Mesenchymal stem cell (in vitro differentiated cells and primary cell): ENCODE measurements at regions not wholly inside any gene's neighbourhood (a gene's known extent, or its start where the extent isn't known, plus 50 kb on each side); places are given as distances from the start of the nearest gene placed in this dataset.
A peak's percentile ranks its signal among the peaks of the same experiment; 100 is the strongest.

Source experiments
- DNase-seq: peaks from one replicate; pipeline ENCODE4 v3.0.0-alpha.2; 2013
- H2AFZ ChIP-seq: one replicate; pipeline ENCODE4 v1.6.1; 2013; ENCODE audit warnings: low read depth, mild to moderate bottlenecking, control low read depth, inconsistent platforms, low read length, moderate library complexity
- H2AK5ac ChIP-seq: 2 replicates; pipeline ENCODE4 v1.6.1; 2013; ENCODE audit warnings: low read length, moderate library complexity, mild to moderate bottlenecking, inconsistent platforms; ENCODE audit not compliant: severe bottlenecking
- H2BK120ac ChIP-seq: one replicate; pipeline ENCODE4 v1.6.1; 2013; ENCODE audit warnings: low read depth, mild to moderate bottlenecking, inconsistent platforms, low read length, moderate library complexity
- H2BK12ac ChIP-seq, 2 experiments: one replicate each; pipeline ENCODE4 v1.6.1; 2013; ENCODE audit warnings: inconsistent platforms in 2 of 2, low read length in 2 of 2, mild to moderate bottlenecking in 2 of 2, moderate library complexity in 2 of 2, control low read depth in 1 of 2
- H2BK15ac ChIP-seq: one replicate; pipeline ENCODE4 v1.6.1; 2013; ENCODE audit warnings: mild to moderate bottlenecking, low read depth, inconsistent platforms; ENCODE audit not compliant: poor library complexity, severe bottlenecking
- H2BK5ac ChIP-seq: 2 replicates; pipeline ENCODE4 v1.6.1; 2013; ENCODE audit warnings: low read depth, mild to moderate bottlenecking, low read length, control low read depth, inconsistent platforms; ENCODE audit not compliant: poor library complexity, severe bottlenecking
- H3K14ac ChIP-seq, 2 experiments: one replicate each; pipeline ENCODE4 v1.6.1; 2013; ENCODE audit warnings: inconsistent platforms in 2 of 2, low read length in 2 of 2, control low read depth in 1 of 2, mild to moderate bottlenecking in 1 of 2, moderate library complexity in 1 of 2
- H3K18ac ChIP-seq, 2 experiments: one replicate each; pipeline ENCODE4 v1.6.1; 2013; ENCODE audit warnings: inconsistent platforms in 2 of 2, low read length in 2 of 2, control low read depth in 1 of 2, low read depth in 1 of 2, mild to moderate bottlenecking in 1 of 2
- H3K23ac ChIP-seq, 2 experiments: one replicate each; pipeline ENCODE4 v1.6.1; 2013; ENCODE audit warnings: inconsistent platforms in 2 of 2, low read length in 2 of 2, mild to moderate bottlenecking in 2 of 2, moderate library complexity in 2 of 2, control low read depth in 1 of 2
- H3K27ac ChIP-seq: 2 replicates; pipeline ENCODE4 v1.5.1; 2013; ENCODE audit warnings: mild to moderate bottlenecking, moderate library complexity, low read length, control low read depth, inconsistent platforms; ENCODE audit not compliant: poor library complexity, severe bottlenecking
- H3K27me3 ChIP-seq, 2 experiments: 2 replicates each; pipeline versions ENCODE4 v1.6.1 to v1.7.0; 2013; ENCODE audit warnings: low read length in 2 of 2, mild to moderate bottlenecking in 2 of 2, moderate library complexity in 2 of 2, control low read depth in 1 of 2, inconsistent platforms in 1 of 2; ENCODE audit not compliant: control insufficient read depth in 1 of 2, insufficient read depth in 1 of 2
- H3K36me3 ChIP-seq, 2 experiments: 2 replicates each; pipeline versions ENCODE4 v1.6.1 to v1.7.0; 2013; ENCODE audit warnings: low read length in 2 of 2, control low read depth in 1 of 2, inconsistent platforms in 1 of 2, low read depth in 1 of 2, mild to moderate bottlenecking in 1 of 2; ENCODE audit not compliant: insufficient read depth in 2 of 2, control insufficient read depth in 1 of 2
- H3K4ac ChIP-seq, 2 experiments: one replicate each; pipeline ENCODE4 v1.6.1; 2013; ENCODE audit warnings: inconsistent platforms in 2 of 2, low read length in 2 of 2, mild to moderate bottlenecking in 2 of 2, moderate library complexity in 2 of 2, control low read depth in 1 of 2, low read depth in 1 of 2
- H3K4me1 ChIP-seq: 2 replicates; pipeline ENCODE4 v1.6.1; 2013; ENCODE audit warnings: low read depth, low read length, control low read depth; ENCODE audit not compliant: control insufficient read depth, insufficient read depth
- H3K4me2 ChIP-seq: 2 replicates; pipeline ENCODE4 v1.6.1; 2013; ENCODE audit warnings: low read length, mild to moderate bottlenecking, inconsistent platforms; ENCODE audit not compliant: poor library complexity, severe bottlenecking
- H3K4me3 ChIP-seq, 2 experiments: 2 replicates each; pipeline versions ENCODE4 v1.5.1 to v1.7.0; 2013; ENCODE audit warnings: low read length in 2 of 2, mild to moderate bottlenecking in 2 of 2, control low read depth in 1 of 2, low read depth in 1 of 2; ENCODE audit not compliant: insufficient read depth in 1 of 2
- H3K79me1 ChIP-seq: replicated peaks from 2 replicates; pipeline ENCODE4 v1.6.1; 2013; ENCODE audit warnings: mild to moderate bottlenecking, control low read depth, low read length, inconsistent platforms; ENCODE audit not compliant: poor library complexity, severe bottlenecking
- H3K9ac ChIP-seq: 2 replicates; pipeline ENCODE4 v1.7.0; 2013; ENCODE audit warnings: mild to moderate bottlenecking, low read length, moderate library complexity
- H3K9me3 ChIP-seq: 2 replicates; pipeline ENCODE4 v1.7.0; 2013; ENCODE audit warnings: mild to moderate bottlenecking, low read length; ENCODE audit not compliant: control insufficient read depth
- H4K8ac ChIP-seq: one replicate; pipeline ENCODE4 v1.6.1; 2013; ENCODE audit warnings: inconsistent platforms, mild to moderate bottlenecking, low read length, moderate library complexity
- H4K91ac ChIP-seq: one replicate; pipeline ENCODE4 v1.6.1; 2013; ENCODE audit warnings: mild to moderate bottlenecking, low read length, inconsistent platforms
- WGBS: methylation state at CpG from one replicate; pipeline ENCODE4 v1.1.7; 2013; ENCODE audit warnings: mixed read lengths; 5-methylcytosine and 5-hydroxymethylcytosine counted together

DNA sequence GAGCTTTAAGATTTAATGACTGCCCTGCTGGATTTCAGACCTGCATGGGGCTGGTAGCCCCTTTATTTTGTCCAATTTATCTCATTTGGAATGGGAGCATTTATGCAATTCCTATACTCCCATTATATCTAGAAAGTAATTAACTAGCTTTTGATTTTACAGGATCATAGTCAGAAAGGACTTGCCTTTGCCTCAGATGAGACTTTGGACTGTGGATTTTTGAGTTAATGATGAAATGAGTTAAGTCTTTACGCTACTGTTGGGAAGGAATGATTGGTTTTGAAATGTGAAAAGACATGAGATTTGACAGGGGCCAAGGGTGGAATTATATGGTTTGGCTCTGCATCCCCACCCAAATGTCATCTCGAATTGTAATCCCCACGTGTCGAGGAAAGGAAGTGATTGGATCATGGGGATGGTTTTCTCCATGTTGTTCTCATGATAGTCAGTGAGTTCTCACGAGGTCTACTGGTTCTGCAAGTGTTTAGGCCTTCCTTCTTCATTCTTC lies 213.1 kb upstream of the DCN start:
- no peak overlapping the region for H3K4ac ChIP-seq
- no peak overlapping the region for H3K18ac ChIP-seq
- H3K4me3 ChIP-seq = no peak overlapping the region
- no peak overlapping the region for H3K4me2 ChIP-seq
- H3K27ac ChIP-seq = no peak overlapping the region
- no peaks in the 10 kb centered on the region for H3K36me3 ChIP-seq
- no peak overlapping the region for H2BK5ac ChIP-seq
- no peak overlapping the region for H3K23ac ChIP-seq
- no peak overlapping the region for H2AFZ ChIP-seq
- H3K9me3 ChIP-seq = no peaks in the 10 kb centered on the region
- DNase-seq = no peak
- H2BK15ac ChIP-seq = no peak overlapping the region
- H3K27me3 ChIP-seq = peaks cover 0 to 4% of the 10 kb centered on the region in 2 experiments
- 67% methylated on average over 4 of the region's 5 CpGs for WGBS
- no peak overlapping the region for H2AK5ac ChIP-seq
- H2BK12ac ChIP-seq = no peak overlapping the region
- no peak overlapping the region for H2BK120ac ChIP-seq
- H3K79me1 ChIP-seq = no peaks in the 10 kb centered on the region
- no peak overlapping the region for H4K8ac ChIP-seq
- no peak overlapping the region for H3K9ac ChIP-seq
- no peak overlapping the region for H3K14ac ChIP-seq
- H3K4me1 ChIP-seq = no peaks in the 10 kb centered on the region
- no peak overlapping the region for H4K91ac ChIP-seq

DNA sequence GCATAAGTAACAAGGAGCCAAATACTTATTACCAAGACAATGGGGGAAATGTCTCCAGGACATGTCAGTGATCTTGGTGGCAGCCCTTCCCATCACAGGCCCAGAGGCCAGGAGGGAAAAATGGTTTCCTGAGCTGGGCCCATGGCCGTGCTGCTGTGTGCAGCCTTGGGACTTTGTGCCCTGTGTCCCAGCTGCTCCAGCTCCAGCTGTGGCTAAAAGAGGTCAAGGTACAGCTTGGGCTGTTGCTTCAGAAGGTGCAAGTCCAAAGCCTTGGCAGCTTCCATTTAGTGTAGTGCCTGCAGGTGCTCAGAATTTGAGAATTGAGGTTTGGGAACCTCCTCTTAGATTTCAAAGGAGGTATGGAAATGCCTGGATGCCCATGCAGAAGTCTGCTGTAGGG lies 212.3 kb upstream of the DCN start:
- Histone ChIP-seq H4K91ac (no peak overlapping the region), H3K14ac (no peak overlapping the region), H3K79me1 (no peaks in the 10 kb centered on the region), H4K8ac (no peak overlapping the region), H3K4me2 (no peak overlapping the region), H2BK5ac (no peak overlapping the region), H3K27me3 (peaks cover 0 to 4% of the 10 kb centered on the region in 2 experiments), H3K4me1 (no peaks in the 10 kb centered on the region), H2BK120ac (no peak overlapping the region), H2AK5ac (no peak overlapping the region), H3K23ac (no peak overlapping the region), H3K4ac (no peak overlapping the region), H2AFZ (no peak overlapping the region), H3K27ac (no peak overlapping the region), H2BK15ac (no peak overlapping the region), H3K36me3 (no peaks in the 10 kb centered on the region), H3K18ac (no peak overlapping the region), H3K9me3 (no peaks in the 10 kb centered on the region), H3K9ac (no peak overlapping the region), H2BK12ac (no peak overlapping the region), H3K4me3 (no peak overlapping the region)
- 90% methylated on average over 1 of the region's 1 CpG for WGBS
- DNase-seq = no peak

DNA sequence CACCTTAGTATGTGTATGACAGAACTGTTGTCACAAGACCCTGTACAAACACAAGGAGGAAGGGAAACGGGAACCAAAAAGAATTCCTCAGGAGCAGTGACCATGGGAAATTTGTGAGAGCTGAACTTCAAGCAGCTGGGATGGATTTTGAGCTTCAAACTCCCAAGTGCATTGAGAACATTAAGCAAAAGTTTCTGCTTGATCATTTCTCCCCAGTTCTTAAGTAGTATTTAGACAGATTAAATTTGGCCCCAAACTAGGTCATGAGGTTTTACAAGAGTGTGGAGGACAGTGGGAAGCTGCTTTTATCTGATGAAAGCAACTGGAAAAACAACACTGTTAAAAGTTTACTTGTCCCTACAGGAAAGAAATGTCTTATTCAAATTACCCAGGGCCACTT lies 206.0 kb upstream of the DCN start:
- H2AFZ ChIP-seq = no peak overlapping the region
- no peaks in the 10 kb centered on the region for H3K79me1 ChIP-seq
- no peak overlapping the region for H3K9ac ChIP-seq
- no peak overlapping the region for H2BK120ac ChIP-seq
- H3K14ac ChIP-seq = no peak overlapping the region
- WGBS = 88% methylated on average over 1 of the region's 1 CpG
- no peak overlapping the region for H3K4me3 ChIP-seq
- no peaks in the 10 kb centered on the region for H3K9me3 ChIP-seq
- no peak overlapping the region for H4K8ac ChIP-seq
- H2AK5ac ChIP-seq = no peak overlapping the region
- no peak overlapping the region for H2BK5ac ChIP-seq
- DNase-seq = no peak
- no peak overlapping the region for H3K4ac ChIP-seq
- no peaks in the 10 kb centered on the region for H3K36me3 ChIP-seq
- H2BK15ac ChIP-seq = no peak overlapping the region
- no peak overlapping the region for H3K4me2 ChIP-seq
- H3K18ac ChIP-seq = no peak overlapping the region
- H3K23ac ChIP-seq = no peak overlapping the region
- peaks cover 0 to 12% of the 10 kb centered on the region in 2 experiments for H3K27me3 ChIP-seq
- no peaks in the 10 kb centered on the region for H3K4me1 ChIP-seq
- H4K91ac ChIP-seq = no peak overlapping the region
- H3K27ac ChIP-seq = no peak overlapping the region
- peak overlapping the region in 1 of 2 experiments; percentile 18 for H2BK12ac ChIP-seq

DNA sequence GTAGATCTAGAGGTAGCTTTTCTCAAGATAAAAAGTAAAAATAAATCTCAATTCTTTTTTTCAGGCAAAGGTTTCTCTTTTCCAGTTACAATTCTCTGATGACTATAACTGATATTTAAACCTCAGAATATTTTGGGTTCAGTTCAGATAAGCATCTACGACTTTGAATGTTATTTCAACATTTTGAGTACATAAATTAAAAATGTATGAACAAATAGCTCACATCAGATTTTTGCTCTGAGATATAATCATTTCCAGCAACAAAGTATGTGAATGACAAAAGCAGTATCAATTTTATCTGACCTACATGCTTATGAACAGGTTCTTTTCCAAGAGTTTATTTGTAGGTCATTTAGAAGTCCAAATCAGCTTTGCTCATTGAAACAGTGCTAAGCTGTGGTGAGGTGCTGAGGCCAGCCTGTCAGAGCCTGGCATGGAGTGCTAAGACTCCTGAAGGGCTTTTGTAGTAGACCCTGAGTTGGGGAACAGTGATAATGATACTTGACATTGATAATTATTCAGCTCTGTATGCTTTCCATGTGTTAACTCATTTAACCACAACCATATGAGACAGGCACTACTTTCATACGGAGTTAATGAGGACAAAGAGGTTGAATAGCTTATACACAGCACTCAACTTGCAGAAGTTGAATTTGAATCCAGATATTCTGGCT lies 205.0 kb upstream of the DCN start:
- Histone ChIP-seq H3K27ac (no peak overlapping the region), H3K27me3 (peaks cover 0 to 15% of the 10 kb centered on the region in 2 experiments), H3K4ac (no peak overlapping the region), H2BK12ac (peak overlapping the region in 1 of 2 experiments; percentile 72), H3K4me1 (no peaks in the 10 kb centered on the region), H2AK5ac (no peak overlapping the region), H4K8ac (no peak overlapping the region), H3K79me1 (no peaks in the 10 kb centered on the region), H3K9me3 (no peaks in the 10 kb centered on the region), H3K4me3 (no peak overlapping the region), H2AFZ (no peak overlapping the region), H3K14ac (no peak overlapping the region), H2BK120ac (no peak overlapping the region), H3K18ac (no peak overlapping the region), H3K36me3 (no peaks in the 10 kb centered on the region), H2BK5ac (no peak overlapping the region), H3K4me2 (no peak overlapping the region), H4K91ac (no peak overlapping the region), H3K9ac (no peak overlapping the region), H2BK15ac (no peak overlapping the region), H3K23ac (no peak overlapping the region)
- no peak for DNase-seq
- 100% methylated on average over 1 of the region's 2 CpGs for WGBS
